ENCODE measurements at regions not wholly inside any gene's neighbourhood (a gene's known extent, or its start where the extent isn't known, plus 50 kb on each side); places are given as distances from the start of the nearest gene placed in this dataset.
"Not testable (repeated sequence)": the region's sequence is repeated elsewhere in the genome, so short reads cannot be mapped to it uniquely, and the experiment has no call there.

DNA sequence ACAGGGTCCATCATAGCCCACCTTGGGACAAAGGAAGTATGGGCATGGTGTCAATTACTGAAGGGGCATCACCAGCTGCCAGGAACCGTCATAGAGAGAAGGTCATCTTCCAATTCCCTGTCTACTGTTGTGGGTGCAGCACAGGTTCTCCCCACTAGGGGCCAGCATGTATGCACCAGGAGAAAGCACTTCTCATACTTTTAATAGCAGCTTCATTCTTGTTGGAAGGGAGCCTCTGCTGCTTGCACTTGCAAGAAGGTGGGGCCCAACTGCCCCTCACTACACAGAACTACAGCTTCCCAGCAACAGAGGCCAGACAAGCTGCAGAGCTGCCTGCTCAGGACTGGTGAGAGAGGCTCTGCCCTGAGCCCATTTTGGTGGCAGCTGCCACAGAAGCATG lies 182.2 kb downstream of the SPIN4 start:
- not testable (repeated sequence) for TF ChIP-seq EZH2 (IDR thresholded peaks at IDR 0.05); POLR2AphosphoS5 (IDR thresholded peaks at IDR 0.05; ENCODE audit: borderline replicate concordance, low read depth, low read length); FOXP2 (optimal IDR thresholded peaks at IDR 0.05; ENCODE audit: control extremely low read depth, extremely low read length, insufficient read depth)

Measured in SK-N-MC (cell line).